ENCODE measurements at regions not wholly inside any gene's neighbourhood (a gene's known extent, or its start where the extent isn't known, plus 50 kb on each side); places are given as distances from the start of the nearest gene placed in this dataset.
"Not testable (repeated sequence)": the region's sequence is repeated elsewhere in the genome, so short reads cannot be mapped to it uniquely, and the experiment has no call there.

GRCh38 chr6:10101551-10102252 lies 313.2 kb downstream of the TFAP2A start:
- no peak for DNase-seq

DNA sequence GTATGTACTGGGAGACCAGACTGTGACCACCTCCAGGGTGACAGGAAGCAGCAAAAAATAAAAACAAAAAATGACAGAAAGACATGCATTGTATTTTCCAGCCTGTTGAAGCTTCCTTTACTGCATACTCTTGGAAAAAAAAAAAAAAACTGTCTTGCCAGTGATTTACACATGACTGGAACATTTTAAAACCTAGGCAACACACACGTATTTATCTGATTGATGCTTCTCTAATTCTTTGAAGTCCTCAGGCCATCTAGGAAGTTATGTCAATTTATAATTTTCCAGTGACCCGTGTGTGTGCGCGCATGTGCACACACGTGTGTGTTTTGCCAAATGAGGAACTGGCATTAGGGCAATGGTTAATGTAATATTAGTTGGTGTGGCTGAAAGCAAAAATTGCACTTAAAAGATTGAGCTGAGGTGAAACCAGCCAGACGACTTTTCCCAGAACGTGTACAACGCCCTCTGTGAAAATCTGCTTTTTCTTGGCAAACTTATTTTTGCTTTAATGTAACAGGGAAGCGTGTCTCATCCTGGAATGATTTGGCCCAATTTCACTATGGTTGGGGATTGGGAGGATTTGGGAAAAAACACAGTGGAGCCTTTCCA lies 315.2 kb downstream of the TFAP2A start:
- no peak for DNase-seq

DNA sequence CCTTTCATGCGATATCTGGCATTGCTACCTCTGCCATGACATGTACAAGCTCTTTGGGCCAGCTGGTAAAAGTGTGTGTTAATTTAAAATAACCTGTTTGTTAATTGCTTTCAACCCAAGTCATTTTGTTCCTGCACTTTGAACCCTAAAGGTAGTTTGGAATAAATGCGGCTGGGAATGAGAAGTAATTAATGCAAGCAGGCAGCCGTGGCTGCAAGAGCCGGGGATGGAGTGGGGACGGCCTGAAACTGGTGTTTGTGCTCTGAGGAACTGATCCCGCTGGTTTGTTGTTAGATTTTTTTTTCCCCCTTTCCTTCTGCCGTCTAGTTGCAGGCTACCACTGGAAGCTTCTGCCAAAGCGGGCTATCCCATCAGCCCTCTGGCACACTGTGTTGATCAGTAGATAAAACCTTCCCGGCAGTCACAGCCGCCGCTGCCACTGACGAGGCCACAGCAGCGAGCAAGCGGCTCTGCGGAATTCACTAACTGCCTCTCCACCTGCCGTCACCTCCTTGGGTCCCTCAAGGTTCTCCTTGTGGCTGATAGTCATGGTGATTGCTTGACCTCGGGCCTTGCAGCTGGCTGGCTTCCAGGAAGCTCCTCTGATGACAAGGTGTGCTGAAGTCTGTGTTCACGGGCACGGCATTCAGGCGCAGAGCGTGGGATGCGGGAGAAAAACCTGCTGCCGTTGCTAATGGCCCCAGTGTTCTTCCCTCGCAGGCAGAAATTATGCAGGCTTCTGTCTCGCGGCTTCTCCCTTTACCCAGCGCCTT lies 315.9 kb downstream of the TFAP2A start:
- no peak for DNase-seq

DNA sequence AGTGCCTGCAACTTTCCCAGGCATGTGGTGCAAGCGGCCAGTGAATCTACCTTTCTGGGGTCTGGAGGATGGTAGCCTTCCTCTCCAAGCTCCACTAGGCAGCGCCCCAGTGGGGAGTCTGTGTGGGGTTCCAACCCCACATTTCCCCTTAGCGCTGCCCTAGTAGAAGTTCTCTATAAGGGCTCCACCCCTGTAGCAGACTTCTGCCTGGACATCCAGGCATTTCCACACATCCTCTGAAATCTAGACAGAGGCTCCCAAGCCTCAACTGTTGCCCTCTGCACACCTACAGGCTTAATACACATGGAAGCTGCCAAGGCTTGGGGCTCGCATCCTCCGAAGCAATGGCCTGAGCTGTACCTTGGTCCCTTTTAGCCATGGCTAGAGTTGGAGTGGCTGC lies 321.6 kb downstream of the TFAP2A start:
- no peak for DNase-seq

GRCh38 chr6:10084111-10084986 lies 330.5 kb downstream of the TFAP2A start:
- no peak for DNase-seq

- no peak for DNase-seq
Observed at GRCh38 chr6:10082385-10082784, 332.5 kb downstream of the TFAP2A start.

- DNase-seq, result no peak
Observed at GRCh38 chr6:10081957-10082356, 332.9 kb downstream of the TFAP2A start.

GRCh38 chr6:10081075-10081474 lies 333.8 kb downstream of the TFAP2A start:
- no peak for DNase-seq

DNA sequence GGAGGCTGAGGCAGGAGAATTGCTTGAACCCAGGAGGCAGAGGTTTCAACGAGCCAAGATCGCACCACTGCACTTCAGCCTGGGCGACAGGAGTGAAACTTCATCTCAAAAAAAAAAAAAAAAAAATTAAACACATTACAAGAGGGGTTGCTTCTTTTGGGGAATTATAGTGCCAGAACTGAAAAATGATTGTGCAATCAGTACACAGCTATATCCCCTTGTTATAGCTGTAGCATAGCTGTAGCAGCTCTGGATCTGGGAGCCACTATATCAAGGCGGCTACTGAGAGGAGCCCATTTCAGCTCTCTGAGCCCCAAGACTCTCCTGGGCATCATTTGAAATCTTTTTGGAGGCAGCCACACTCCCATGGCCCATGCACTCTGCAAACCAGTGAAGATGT lies 334.3 kb downstream of the TFAP2A start:
- no peak for DNase-seq

DNA sequence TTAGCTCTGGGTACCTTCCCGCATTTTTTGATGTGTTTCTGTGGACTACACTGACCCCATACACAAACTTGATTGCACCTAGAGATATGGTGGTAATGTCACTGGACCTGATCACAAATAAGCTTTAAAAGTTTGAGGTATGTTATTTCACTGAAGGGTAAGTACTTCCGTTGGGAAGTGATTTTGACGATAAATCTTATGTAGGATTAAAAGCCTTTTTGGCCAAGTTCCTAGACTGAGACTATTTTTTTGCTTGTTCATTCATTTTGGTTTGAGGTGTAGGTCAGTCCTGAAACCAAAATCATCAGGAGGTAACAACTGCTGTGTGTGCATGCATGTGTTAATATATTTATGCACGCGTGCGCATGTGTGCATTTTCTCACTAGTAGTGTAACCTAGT lies 336.3 kb downstream of the TFAP2A start:
- DNase-seq, result no peak

DNA sequence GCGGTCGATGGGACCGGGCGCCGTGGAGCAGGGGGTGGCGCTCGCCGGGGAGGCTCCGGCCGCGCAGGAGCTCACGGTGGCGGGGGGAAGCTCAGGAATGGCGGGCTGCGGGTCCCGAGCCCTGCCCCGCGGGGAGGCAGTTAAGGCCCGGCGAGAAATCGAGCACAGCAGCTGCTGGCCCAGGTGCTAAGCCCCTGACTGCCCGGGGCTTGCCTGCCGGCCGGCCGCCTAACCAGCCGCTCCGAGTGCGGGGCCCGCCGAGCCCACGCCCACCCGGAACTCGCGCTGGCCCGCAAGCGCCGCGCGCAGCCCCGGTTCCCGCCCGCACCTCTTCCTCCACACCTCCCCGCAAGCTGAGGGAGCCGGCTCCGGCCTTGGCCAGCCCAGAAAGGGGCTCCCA lies 340.1 kb downstream of the TFAP2A start:
- DNase-seq, result not testable (repeated sequence)

GRCh38 chr6:10073341-10073740 lies 341.5 kb downstream of the TFAP2A start:
- DNase-seq, result no peak

DNA sequence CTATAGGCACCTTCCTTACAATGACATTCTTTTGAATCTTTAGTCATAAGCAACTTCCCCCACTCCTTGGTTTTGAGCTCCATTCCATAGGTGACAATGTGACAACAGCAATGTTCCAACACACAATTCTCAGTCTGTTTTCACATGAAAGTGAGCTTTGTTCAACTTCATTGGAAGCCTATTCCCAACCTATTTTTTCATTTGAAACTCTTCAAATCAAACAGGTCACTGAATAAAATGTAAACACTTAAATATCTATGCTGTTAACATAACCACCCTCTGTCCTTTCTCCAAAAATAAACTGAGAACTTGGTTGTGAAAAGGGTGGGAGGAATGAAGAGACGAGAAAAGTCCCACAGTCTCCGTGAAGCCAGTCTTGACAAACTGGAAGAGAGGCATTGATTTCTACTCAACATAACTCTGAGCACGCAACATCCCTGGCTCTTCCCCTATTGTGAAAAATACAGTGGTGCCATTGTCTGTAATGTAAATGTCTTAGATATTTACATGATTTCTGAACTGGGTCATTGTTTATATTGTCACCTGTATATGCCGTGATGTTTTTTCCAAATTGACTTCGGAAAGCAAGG lies 343.1 kb downstream of the TFAP2A start:
- no peak for DNase-seq

DNA sequence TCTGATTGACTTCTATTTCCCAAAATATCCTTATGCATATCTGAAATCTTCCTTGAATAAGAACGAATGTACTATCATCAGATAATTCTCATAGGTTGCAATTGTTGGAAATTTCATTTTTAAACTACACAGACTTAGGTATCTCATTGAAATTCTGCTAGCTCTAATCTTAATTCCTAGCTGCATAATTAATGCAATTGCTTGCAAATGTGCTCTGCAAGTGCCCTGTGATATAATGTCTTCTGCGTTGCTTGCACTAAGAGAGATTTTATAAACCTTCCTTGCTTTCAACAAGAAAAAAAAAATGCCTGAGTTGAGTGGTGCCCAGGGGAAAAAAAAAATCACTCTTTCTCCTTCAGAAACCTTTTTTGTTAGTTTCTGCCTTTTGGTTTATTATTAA lies 354.9 kb downstream of the TFAP2A start:
- no peak for DNase-seq

- DNase-seq, result no peak
Observed at GRCh38 chr6:10054672-10055071, 360.2 kb downstream of the TFAP2A start.

DNA sequence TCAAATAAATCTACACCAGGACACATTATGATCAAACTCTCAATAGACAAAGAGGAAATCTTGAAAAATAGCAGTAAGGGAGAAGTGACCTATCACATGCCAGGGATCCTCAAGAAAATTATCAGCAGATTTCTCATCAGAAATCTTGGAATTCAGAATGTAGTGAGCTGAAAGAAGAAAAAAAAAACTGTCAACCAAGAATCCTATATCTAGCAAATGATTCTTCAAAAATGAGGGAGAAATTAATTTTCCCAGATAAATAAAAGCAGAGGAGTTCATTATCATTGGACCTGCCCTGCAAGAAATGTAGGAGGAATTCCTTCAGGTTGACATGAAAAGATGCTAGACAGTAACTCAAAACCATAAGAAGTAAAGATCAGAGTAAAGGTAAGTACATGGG lies 363.6 kb downstream of the TFAP2A start:
- no peak for DNase-seq

DNA sequence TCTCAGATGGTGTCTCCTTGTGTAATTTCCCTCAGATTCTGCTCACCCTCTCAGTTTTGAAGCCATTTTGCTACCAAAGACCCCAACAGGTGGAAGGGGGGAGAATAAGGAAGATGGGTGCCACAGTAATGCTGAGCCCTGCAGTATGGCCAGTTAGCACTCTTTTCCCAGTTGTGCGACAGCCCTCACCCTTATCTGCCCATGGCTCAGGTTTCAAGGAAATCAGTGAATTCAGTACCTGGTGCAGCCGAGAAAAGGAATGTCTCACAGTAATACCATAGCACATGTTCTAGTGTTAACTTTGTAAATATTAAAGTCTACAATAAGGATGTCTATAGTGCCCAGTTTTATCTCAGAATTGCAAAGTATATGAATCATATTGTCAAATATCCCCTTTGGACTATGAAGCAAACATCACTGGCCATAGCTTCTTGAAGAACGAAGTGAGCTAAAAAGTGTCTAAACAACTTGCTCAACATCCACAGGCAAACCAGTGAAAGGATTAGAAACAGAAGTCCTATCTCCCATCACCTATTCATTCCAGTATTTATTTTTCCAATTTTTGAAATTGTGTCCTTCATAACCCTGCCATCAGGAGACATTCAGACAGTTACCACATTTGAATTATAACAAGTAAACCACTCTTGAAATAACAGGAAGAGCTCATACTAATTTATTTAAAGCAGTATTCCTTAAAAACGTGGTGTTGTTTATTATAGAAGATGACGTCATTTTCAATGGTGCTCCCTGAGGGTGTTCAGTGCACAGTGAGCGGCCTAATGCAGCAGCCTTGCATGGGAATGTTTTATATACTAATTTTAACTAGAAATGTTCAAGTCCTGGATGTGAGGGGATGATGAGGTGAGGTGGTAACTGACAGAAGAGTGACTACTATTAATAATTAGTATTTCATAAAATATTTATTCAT lies 366.2 kb downstream of the TFAP2A start:
- no peak for DNase-seq

GRCh38 chr6:10042280-10042679 lies 372.6 kb downstream of the TFAP2A start:
- DNase-seq, result no peak

DNA sequence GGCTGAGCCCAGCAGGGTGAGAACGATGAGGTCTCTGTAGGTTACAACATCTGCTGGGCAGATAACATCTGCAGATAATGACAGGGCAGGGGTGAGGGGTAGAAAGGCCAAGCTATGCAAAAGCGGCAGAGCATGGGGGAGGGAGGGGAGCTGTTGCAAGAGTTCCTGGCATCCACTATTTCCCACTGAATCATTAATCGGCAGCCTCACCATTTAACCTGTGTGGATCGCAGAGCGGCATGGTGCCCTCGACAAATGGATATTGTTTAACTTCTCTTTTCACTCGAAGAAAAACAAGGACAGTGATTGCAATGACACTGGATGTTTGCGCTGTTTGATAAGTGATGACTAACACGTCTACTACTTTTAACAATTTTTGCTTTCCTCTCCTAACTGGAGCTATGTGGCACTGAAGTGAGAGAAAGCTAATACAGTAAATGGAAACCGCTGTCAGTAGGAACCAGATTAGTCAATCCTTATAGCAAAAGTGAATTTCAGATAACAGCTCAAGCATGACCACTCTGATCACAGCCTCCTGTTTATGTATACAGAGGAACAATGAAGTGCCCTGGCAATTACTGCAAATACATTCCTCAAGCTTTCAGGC lies 381.5 kb downstream of the TFAP2A start:
- DNase-seq, result peak; percentile 12

DNA sequence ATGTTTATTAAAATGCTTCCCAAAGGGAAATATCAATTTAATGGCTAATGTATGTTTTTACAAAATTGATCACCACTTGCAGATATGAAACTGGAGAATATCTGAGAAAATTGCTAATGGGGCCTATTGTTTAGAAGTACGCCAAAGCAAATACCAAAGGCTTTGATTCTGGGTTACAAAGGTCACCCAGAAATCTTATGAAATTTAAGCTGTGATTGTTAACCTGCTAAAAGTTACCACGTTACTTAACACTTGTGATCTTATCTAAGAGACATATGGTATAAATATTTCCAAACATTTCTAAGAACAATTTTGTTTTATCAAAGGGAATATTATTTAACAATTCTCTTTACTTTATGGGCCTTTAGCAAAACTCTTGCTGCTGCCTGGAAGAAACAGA lies 383.3 kb downstream of the TFAP2A start:
- no peak for DNase-seq

DNA sequence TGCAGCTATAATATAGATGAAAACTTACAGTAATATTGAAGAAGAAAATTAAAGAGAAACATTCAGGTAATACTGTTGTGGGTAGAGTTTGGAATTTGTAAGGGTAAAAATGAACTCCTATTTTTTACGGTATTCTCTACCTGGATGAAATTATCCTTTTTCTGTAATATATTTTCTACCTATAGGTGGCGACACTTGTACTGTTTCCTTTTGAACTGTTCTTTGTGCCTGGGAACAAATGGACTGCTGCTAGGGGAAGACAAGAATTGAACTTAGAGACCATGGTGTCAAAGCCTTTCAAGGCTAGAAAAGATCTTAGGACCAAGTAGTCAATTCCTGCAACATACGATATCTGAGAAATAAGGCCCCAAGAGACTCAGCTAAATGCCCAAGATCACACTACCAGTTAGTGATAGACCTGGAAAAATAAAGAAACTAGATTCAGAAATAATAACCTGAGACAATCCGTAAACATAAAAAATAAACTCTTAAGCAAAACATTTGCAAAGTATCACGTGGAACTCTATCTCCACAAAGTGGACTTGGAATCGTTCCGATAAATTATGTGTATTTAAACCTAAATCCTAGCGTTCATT lies 383.8 kb downstream of the TFAP2A start:
- DNase-seq, result no peak

All from DMS153 (cell line).